Choroid plexus epithelial cell (primary cell): ENCODE measurements at regions not wholly inside any gene's neighbourhood (a gene's known extent, or its start where the extent isn't known, plus 50 kb on each side); places are given as distances from the start of the nearest gene placed in this dataset.

Source experiments
- DNase-seq: peaks from one replicate; pipeline ENCODE4 v3.0.0-alpha.2; 2010; ENCODE audit warnings: low read depth
- H3K4me3 ChIP-seq: 2 replicates; pipeline ENCODE4 v1.5.1; 2011; ENCODE audit warnings: low read depth, mild to moderate bottlenecking, control low read depth, low read length, moderate library complexity
- CTCF ChIP-seq: conservative IDR thresholded peaks from 2 replicates; pipeline ENCODE4 v1.5.1; 2011; ENCODE audit warnings: low read depth, mild to moderate bottlenecking, control low read depth, inconsistent platforms, low read length, moderate library complexity

GRCh38 chr16:85246473-85246872 is 134.2 kb upstream of the CIBAR2 start:
- DNase-seq = no peak
- no peak overlapping the region for H3K4me3 ChIP-seq
- TF ChIP-seq CTCF = no peak

DNA sequence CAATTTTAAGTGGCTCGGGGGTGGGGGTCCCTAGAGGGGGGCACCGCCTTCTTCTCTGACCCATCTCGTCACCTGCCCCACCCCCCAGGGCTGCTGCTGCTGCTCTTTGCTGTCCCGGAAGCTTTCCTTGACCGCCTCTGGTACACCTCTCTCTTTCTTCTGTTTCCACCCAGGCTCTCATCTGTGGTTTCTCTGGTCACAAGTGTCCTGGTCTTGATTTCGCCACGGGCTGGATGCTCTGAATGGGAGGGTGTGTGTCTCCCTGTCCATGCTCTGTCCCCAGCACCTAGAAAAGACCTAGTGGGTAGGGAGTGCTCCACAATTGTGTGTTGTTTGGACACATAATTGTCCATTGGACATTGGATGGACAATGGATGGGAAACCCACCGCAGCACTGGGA is 134.7 kb upstream of the CIBAR2 start:
- DNase-seq = no peak
- no peak for TF ChIP-seq CTCF
- no peak overlapping the region for H3K4me3 ChIP-seq

GRCh38 chr16:85248342-85248741 is 136.1 kb upstream of the CIBAR2 start:
- no peak for DNase-seq
- no peak for TF ChIP-seq CTCF
- H3K4me3 ChIP-seq = no peak overlapping the region

DNA sequence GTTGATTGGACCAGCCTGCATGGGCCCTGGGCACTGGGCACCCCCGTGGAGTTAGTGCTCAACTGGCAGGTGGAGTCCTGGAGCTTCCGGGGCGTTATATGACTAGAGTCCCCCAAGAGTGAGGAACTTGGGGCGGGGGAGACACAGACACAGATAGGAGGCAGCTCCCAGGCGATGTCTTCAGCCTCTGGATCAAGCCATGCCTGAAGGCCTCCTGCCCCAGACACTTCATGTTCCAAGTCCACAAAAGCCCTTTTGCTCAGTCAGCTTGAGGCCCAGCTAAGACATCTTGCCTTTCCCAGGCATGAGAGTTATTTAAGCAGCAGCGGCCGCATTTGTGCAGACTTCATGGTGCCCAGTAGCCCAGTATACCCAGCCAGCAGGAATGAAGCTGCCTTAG is 136.6 kb upstream of the CIBAR2 start:
- DNase-seq = no peak
- no peak for TF ChIP-seq CTCF

DNA sequence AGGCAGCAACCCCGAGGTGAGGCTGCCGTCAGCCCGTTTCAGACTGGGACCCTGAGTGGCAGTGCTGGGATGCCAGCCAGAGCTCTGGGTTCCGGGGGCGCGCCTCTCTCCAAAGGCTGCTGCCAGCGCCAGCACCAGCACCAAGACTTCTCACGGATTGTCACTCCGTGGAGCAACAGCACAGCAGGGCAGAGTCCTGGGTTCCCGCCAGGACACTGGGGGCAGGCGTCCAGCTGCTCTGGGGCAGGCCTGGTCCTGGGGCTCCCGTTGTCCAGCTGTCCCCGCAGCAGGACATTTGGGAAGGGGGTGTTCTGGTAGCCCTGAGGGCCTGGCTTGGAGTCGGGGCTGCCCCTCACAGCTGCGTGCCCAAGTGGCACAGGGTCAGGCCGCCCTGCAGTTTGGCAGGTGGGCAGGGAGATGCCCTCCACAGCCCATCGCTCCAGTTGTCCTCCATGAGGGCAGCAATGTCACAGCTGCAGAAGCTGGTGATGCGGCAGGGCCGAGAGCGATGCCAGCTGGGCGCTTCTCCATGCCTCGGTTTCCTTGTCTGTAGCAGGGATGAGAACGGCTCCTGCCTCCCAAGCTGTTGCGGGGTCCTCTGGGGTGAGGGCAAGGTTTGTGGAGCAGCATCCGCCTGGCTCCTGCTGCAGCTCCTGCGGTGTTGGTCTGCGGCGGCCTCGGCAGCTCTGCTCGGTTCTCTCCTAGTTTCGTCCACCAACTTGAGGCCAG is 137.3 kb upstream of the CIBAR2 start:
- DNase-seq = no peak
- no peak for TF ChIP-seq CTCF
- no peak overlapping the region for H3K4me3 ChIP-seq

More for the DNA sequence above, 136.6 kb upstream of the CIBAR2 start:
- no peak overlapping the region for H3K4me3 ChIP-seq

DNA sequence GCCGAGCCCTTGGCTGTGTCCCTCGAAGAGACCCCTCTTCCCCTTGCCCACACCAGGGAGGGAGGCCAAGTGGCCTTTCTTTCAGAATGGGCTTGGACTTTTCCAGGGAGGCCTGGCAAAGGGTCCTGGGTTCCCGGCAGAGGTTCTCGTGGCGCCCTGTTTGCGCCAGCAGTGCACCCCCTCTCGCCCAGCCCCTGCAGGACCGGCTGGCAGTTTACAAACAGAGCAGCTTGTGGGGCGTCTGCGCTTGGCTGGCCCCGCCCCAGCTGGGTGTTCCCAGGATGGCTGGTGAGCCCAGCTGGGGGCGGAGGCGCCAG is 137.8 kb upstream of the CIBAR2 start:
- TF ChIP-seq CTCF = no peak
- no peak for DNase-seq
- no peak overlapping the region for H3K4me3 ChIP-seq

DNA sequence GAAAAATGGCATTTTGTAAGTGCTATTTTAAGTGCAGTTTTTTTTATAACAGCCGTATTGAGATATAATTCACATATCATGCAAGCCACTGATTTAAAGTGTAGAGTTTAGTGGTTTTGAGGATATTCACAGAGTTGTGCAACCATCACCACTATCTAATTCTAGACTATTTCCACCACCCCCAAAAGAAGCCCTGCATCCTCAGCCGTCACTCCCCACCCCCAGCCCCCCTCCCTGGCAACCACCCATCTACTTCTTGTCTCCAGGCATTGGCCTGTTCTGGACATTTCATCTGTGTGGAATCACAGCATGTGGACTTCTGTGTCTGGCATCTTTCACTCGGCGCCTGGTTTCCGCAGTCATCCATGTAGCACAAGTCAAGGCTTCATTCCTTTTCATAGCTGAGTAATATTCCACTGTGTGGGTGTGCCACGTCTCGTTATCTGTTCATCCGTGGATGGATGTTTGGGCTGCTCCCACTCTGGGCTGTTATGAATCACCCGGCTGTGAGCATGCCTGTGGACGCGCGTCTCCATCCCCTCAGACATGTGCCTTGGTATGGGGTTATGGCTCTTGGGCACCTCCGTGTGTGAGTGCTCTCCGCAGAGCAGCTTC is 138.4 kb upstream of the CIBAR2 start:
- H3K4me3 ChIP-seq = no peak overlapping the region
- no peak for TF ChIP-seq CTCF
- DNase-seq = no peak
